HCT116 (cell line): ENCODE measurements at regions not wholly inside any gene's neighbourhood (a gene's known extent, or its start where the extent isn't known, plus 50 kb on each side); places are given as distances from the start of the nearest gene placed in this dataset.

ENCODE experiments used
- ATAC-seq: fragments of 200-7000 bp; cut with Tn5 transposase; 2 replicates; pipeline ENCODE4 v1.9.1; 2020; ENCODE audit warnings: mild to moderate bottlenecking, moderate library complexity
- BruUV-seq: library from RNA; stranded (reverse); fragments of 400-500 nt; replicated peaks from 2 replicates; lab custom pipeline; 2021; lab: Mats Ljungman, UMichigan
- CTCF ChIA-PET: fragments of 300-600 bp; sonication (Branson Sonifier 250); formaldehyde crosslinking; loops from one replicate; lab custom pipeline; 2021; ENCODE audit warnings: antibody characterized with exemption; lab: Charles Lee
- POLR2A ChIA-PET: fragments of 300-600, 350-600 bp; sonication (Branson Sonifier 250); formaldehyde crosslinking; loops from one replicate; lab custom pipeline; 2021; ENCODE audit warnings: antibody characterized with exemption; lab: Charles Lee
- RAD21 ChIA-PET, 2 experiments: fragments of 300-600 bp; sonication (Branson Sonifier 250); formaldehyde crosslinking; loops; one replicate each; lab custom pipeline; 2023; ENCODE audit warnings: low total read pairs in 2 of 2; ENCODE audit not compliant: uncharacterized antibody in 2 of 2, unreplicated experiment in 2 of 2, low non-redundant PET in 1 of 2; lab: Charles Lee
- DNase-seq: peaks from one replicate; pipeline ENCODE4 v3.0.0-alpha.2; 2010; ENCODE audit warnings: low read depth, low spot score
- H2AFZ ChIP-seq: fragments of 200-600 bp; shearing (Covaris generic), sonication (generic); 2 replicates; pipeline ENCODE4 v1.6.1; 2017; ENCODE audit warnings: low read depth, mixed run types, mixed read lengths, antibody characterized with exemption, low read length; ENCODE audit not compliant: poor library complexity, severe bottlenecking
- H3K27ac ChIP-seq: 2 replicates; pipeline ENCODE4 v1.5.1; 2012; ENCODE audit warnings: low read depth, low read length
- H3K27me3 ChIP-seq: fragments of 200-600 bp; sonication (generic); 2 replicates; pipeline ENCODE4 v1.6.1; 2016; ENCODE audit warnings: mixed run types, low read length, mixed read lengths; ENCODE audit not compliant: insufficient read depth
- H3K36me3 ChIP-seq, 2 experiments: fragments of 200-500 bp in 1 of 2; fragments of 200-600 bp in 1 of 2; sonication (Bioruptor generic) in 1 of 2; sonication (generic) in 1 of 2; 2 replicates each; pipeline versions ENCODE4 v1.5.1 to v1.6.1; 2014 to 2016; ENCODE audit warnings: low read length in 2 of 2, inconsistent platforms in 1 of 2, mixed read lengths in 1 of 2, mixed run types in 1 of 2; ENCODE audit not compliant: insufficient read depth in 2 of 2, control insufficient read depth in 1 of 2
- H3K4me1 ChIP-seq, 2 experiments: fragments of 200-600 bp in 1 of 2; sonication (generic) in 1 of 2; 2 replicates each; pipeline versions ENCODE4 v1.5.1 to v1.6.1; 2012 to 2017; ENCODE audit warnings: low read length in 2 of 2, inconsistent platforms in 1 of 2, mild to moderate bottlenecking in 1 of 2, mixed read lengths in 1 of 2, mixed run types in 1 of 2, moderate library complexity in 1 of 2; ENCODE audit not compliant: insufficient read depth in 2 of 2, control insufficient read depth in 1 of 2
- H3K4me2 ChIP-seq: fragments of 200-600 bp; sonication (generic); 2 replicates; pipeline ENCODE4 v1.6.1; 2017; ENCODE audit warnings: mixed run types, low read length, mixed read lengths
- H3K4me3 ChIP-seq, 2 experiments: fragments of 200-600 bp in 1 of 2; sonication (generic) in 1 of 2; replicated peaks in 1 of 2; 2 replicates each; pipeline ENCODE4 v1.5.1; 2011 to 2016; ENCODE audit warnings: low read length in 2 of 2, control low read depth in 1 of 2, low read depth in 1 of 2, mild to moderate bottlenecking in 1 of 2, mixed read lengths in 1 of 2, mixed run types in 1 of 2
- H3K79me2 ChIP-seq: fragments of 200-600 bp; sonication (generic); 2 replicates; pipeline ENCODE4 v1.6.1; 2017; ENCODE audit warnings: mild to moderate bottlenecking, mixed run types, low read length, moderate library complexity, mixed read lengths; ENCODE audit not compliant: insufficient read depth
- H3K9ac ChIP-seq: fragments of 200-600 bp; sonication (generic); 2 replicates; pipeline ENCODE4 v1.6.1; 2016; ENCODE audit warnings: low read length, mixed read lengths
- H3K9me2 ChIP-seq: fragments of 200-600 bp; sonication (generic), shearing (Covaris generic); 2 replicates; pipeline ENCODE4 v1.6.1; 2017; ENCODE audit warnings: mixed run types, mild to moderate bottlenecking, moderate library complexity; ENCODE audit not compliant: insufficient read depth
- H3K9me3 ChIP-seq, 2 experiments: fragments of 200-500 bp in 1 of 2; fragments of 200-600 bp in 1 of 2; sonication (Bioruptor generic) in 1 of 2; sonication (generic) in 1 of 2; 2 replicates each; pipeline ENCODE4 v1.6.1; 2014 to 2017; ENCODE audit warnings: low read length in 2 of 2, mixed read lengths in 2 of 2, inconsistent platforms in 1 of 2, low read depth in 1 of 2, mild to moderate bottlenecking in 1 of 2, mixed run types in 1 of 2, moderate library complexity in 1 of 2; ENCODE audit not compliant: control insufficient read depth in 1 of 2, insufficient read depth in 1 of 2
- H4K20me1 ChIP-seq: fragments of 200-600 bp; sonication (generic), shearing (Covaris generic); 2 replicates; pipeline ENCODE4 v1.6.1; 2017; ENCODE audit warnings: mixed run types, mild to moderate bottlenecking, moderate library complexity; ENCODE audit not compliant: insufficient read depth
- EGR1 ChIP-seq: IDR thresholded peaks from 2 replicates; pipeline ENCODE4 v1.6.1; 2012; ENCODE audit warnings: low read depth
- TCF7L2 ChIP-seq: IDR thresholded peaks from 2 replicates; pipeline ENCODE4 v1.7.0; 2011; ENCODE audit warnings: borderline replicate concordance, inconsistent platforms; ENCODE audit not compliant: insufficient read depth, insufficient read length; ENCODE audit errors: extremely low read depth
- intact Hi-C: fragments of 100-400 bp; cut with micrococcal nuclease; formaldehyde crosslinking; loops from 2 replicates; pipeline ENCODE4 v1.10.0; 2022
- TF ChIP-seq, protein P1 (sequence below), 3 experiments: fragments of 200-600 bp in 1 of 3; sonication (generic) in 1 of 3; IDR thresholded peaks in 2 of 3; conservative IDR thresholded peaks in 1 of 3; 2 replicates each; pipeline ENCODE4 v1.5.1; 2012 to 2017; ENCODE audit warnings: low read depth in 2 of 3, low read length in 2 of 3, antibody characterized with exemption in 1 of 3, borderline replicate concordance in 1 of 3, control low read depth in 1 of 3, mild to moderate bottlenecking in 1 of 3, mixed read lengths in 1 of 3, mixed run types in 1 of 3, moderate library complexity in 1 of 3; ENCODE audit not compliant: insufficient read depth in 1 of 3

DNA sequence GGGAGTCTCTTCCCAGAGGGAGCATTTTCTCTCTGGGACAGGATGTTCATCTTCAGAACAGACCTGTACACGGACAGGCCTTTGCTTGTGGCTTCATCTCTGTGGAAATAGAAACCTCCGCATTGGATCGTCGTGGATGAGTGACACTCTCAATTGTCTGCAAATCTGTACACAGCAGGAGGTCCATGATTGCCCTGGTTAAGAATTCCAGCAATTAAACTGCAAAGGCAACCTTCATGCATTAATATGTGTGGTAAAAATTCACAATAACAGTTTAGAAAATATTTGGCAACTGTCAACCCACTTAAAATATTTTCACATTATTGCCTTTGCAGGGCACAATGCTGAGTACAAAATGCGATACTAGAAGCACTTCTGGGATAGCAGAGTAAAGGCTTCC is 149.8 kb upstream of the SFSWAP start:
- no peak overlapping the region for H3K27ac ChIP-seq
- intact Hi-C loops: no loop called here
- no peak for TF ChIP-seq TCF7L2
- TF ChIP-seq, protein P1, sequence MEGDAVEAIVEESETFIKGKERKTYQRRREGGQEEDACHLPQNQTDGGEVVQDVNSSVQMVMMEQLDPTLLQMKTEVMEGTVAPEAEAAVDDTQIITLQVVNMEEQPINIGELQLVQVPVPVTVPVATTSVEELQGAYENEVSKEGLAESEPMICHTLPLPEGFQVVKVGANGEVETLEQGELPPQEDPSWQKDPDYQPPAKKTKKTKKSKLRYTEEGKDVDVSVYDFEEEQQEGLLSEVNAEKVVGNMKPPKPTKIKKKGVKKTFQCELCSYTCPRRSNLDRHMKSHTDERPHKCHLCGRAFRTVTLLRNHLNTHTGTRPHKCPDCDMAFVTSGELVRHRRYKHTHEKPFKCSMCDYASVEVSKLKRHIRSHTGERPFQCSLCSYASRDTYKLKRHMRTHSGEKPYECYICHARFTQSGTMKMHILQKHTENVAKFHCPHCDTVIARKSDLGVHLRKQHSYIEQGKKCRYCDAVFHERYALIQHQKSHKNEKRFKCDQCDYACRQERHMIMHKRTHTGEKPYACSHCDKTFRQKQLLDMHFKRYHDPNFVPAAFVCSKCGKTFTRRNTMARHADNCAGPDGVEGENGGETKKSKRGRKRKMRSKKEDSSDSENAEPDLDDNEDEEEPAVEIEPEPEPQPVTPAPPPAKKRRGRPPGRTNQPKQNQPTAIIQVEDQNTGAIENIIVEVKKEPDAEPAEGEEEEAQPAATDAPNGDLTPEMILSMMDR (IDR thresholded peaks at IDR 0.05 in 2 of 3, conservative IDR thresholded peaks at IDR 0.05 in 1 of 3; ENCODE audit: borderline replicate concordance in 1 of 3, insufficient read depth in 1 of 3, low read depth in 2 of 3, low read length in 2 of 3): no peak
- ChIA-PET POLR2A (no interaction called here), RAD21 (no interaction called here), CTCF (interaction anchor here (1.6 kb wide), 1 partner anchor 107 kb away, joined by 4 read pairs; no protein-coding TSS in a partner anchor)
- H3K9ac ChIP-seq: no peak overlapping the region
- H3K9me3 ChIP-seq: no peaks in the 10 kb centered on the region
- H3K9me2 ChIP-seq: no peaks in the 10 kb centered on the region
- H2AFZ ChIP-seq: no peak overlapping the region
- H3K4me1 ChIP-seq: no peaks in the 10 kb centered on the region
- BruUV-seq: no TSS peak
- H3K27me3 ChIP-seq: no peaks in the 10 kb centered on the region
- ATAC-seq (no peak), DNase-seq (no peak)
- H3K79me2 ChIP-seq: no peaks in the 10 kb centered on the region
- H3K4me2 ChIP-seq: no peak overlapping the region
- H3K4me3 ChIP-seq: no peak overlapping the region
- no peaks in the 10 kb centered on the region for H4K20me1 ChIP-seq
- no peaks in the 10 kb centered on the region for H3K36me3 ChIP-seq

DNA sequence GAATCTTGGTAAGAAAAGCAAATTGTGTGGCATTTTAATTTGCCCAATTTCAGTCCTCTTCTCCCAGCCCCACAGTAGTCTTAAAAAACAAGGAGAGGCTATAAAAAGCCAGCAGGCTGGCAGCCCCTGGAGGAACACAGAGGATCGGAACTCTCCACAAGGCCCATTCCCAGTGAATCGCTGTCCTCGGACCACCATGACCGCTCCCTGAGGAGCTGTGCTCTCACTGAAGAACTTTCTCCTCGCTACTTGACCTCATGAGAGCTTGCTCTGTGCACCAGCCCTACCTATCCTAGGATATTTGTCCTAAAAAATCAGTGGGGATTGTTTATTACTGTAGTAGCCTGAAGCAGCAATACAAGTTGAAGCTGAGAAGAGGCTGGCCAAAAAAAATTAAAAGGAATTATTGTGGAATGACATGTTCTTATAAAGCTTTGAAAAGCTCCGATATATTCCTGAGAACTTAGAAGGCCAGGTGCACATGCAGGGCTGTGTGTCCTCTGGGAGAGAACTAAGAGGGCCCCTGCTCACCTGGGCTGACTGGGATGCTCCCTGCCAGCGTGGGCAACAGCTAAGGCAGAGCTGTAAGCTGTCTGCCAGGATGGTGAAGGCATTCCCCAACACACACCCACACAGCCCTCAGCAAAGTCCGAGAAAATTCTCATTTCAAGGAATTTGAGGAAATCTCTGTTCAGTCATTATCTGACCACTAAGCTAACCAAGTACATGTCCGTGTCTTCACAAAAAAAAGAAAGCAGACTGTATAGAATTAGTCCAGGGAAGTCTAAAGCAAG is 148.8 kb upstream of the SFSWAP start:
- Histone ChIP-seq H3K9ac (no peak overlapping the region), H3K9me3 (no peaks in the 10 kb centered on the region), H3K9me2 (no peaks in the 10 kb centered on the region), H3K27ac (no peak overlapping the region), H4K20me1 (no peaks in the 10 kb centered on the region), H3K36me3 (no peaks in the 10 kb centered on the region), H3K79me2 (no peaks in the 10 kb centered on the region)
- BruUV-seq: no TSS peak
- DNase-seq: no peak
- RAD21 ChIA-PET: no interaction called here
- POLR2A ChIA-PET: no interaction called here
- TF ChIP-seq EGR1: no peak
- TF ChIP-seq, all 23 proteins: peak for 0
- H3K4me3 ChIP-seq: no peak overlapping the region
- no peak overlapping the region for H3K4me2 ChIP-seq
- intact Hi-C loops: no loop called here
- no peak for ATAC-seq
- no peak overlapping the region for H2AFZ ChIP-seq
- CTCF ChIA-PET: interaction anchor here (1.6 kb wide), 1 partner anchor 108 kb away, joined by 4 read pairs; no protein-coding TSS in a partner anchor
- H3K27me3 ChIP-seq: no peaks in the 10 kb centered on the region
- no peaks in the 10 kb centered on the region for H3K4me1 ChIP-seq
